Superior temporal gyrus (tissue), 1 donor: ENCODE measurements at regions not wholly inside any gene's neighbourhood (a gene's known extent, or its start where the extent isn't known, plus 50 kb on each side); places are given as distances from the start of the nearest gene placed in this dataset.

Source experiments
- DNase-seq: peaks from one replicate; pipeline ENCODE4 v3.0.0-alpha.2; 2016; ENCODE audit errors: extremely low spot score

GRCh38 chr5:35436400-35437057, 181.1 kb upstream of the SPEF2 start:
- DNase-seq: peak; percentile 16

DNA sequence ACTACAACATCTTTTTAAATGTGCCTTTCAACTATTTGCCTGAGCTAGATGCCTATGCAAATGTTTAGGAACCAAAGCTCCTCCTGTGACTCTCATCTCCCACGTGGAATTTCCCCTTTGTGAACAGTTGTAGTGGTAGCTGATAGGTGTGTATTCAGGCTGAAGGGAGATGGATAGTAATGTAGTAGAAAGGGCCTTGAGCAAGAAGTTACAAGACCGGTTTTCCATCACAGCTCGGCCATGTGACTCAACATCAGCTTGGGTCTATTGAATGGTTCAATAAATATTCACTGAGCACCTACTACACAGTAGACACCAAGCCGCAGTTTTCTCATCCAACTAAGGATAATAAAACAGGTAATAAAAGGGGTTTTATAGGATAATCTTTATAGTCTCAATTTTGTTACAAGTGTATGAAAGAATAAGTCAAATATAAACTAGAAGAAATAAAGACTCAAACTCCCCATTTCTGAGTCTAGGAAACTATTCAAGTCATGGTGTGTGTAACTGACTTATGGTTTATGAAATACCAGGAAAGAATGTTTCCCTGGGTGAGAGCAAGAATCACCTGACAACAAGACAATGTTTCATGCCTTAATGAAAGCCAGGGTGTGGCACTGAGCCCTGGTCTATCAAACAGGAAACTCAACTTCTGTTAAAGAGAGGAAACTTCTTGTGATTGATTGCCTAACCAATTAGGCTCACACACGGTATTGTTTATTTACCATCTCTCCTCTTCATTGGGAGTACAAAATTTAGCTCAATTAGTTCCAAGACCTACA, 187.1 kb upstream of the SPEF2 start:
- DNase-seq: no peak

- DNase-seq: no peak
These were observed 189.9 kb upstream of the PRLR start for GRCh38 chr5:35420200-35420599.

DNA sequence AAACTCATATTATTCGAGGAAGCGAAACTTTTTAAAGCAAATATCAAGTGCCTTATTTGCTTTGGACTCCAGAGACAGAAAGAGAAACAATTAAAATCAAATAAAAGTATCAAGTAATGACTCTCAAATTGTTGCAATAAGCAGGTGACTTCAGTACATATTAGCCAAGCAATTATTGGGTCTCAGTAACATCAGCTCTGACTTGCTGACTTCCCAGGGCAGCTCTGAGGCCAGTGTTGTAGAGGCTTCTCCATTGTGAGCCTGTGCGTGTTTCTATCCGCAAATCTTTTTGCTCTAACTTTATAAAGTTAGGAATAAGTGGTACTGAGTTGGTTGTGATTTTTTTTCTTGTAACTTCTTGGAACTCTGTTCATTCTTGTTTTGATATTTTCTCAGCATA, 186.8 kb upstream of the PRLR start:
- DNase-seq: no peak

- no peak for DNase-seq
These were observed 186.1 kb upstream of the PRLR start for GRCh38 chr5:35416217-35416988.

DNA sequence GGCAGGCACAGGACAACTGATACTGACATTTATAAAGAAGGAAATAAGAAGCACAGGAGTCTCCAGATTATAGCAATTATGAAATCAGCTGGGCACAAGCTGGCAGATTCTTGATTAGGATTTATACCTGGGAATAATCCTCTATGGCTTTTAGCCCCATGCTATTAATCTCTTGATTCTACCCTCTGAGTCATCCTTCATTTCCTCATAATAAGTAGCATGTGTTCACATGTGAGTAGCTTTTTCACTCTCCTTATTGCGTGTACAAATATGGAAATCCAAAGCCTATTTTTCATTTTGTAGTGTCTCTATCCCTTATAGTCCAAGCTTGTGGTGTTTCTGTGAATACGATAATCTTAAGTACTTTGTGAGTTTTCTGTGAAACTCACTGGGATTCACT, 185.0 kb upstream of the PRLR start:
- DNase-seq: no peak

- no peak for DNase-seq
These were observed 179.1 kb upstream of the PRLR start for GRCh38 chr5:35409361-35409760.

DNA sequence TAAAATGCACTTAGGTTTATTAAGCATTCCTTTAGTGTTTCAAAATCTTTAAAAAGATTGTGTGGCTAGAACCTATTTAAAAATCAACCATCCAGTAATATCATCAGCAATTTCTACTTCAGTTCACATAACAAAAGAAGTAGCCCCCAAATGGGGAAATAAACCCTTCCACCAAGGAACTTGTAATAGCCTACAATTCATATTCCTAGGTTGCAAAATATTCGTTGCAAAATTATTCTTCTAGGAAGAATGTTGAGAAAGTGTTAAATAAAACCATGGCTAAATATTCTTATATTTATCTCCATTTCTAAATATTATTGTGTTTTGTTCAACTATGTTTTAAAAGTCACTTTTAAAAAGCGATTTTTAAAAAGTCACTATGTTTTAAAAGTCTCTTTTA, 177.9 kb upstream of the PRLR start:
- no peak for DNase-seq

DNA sequence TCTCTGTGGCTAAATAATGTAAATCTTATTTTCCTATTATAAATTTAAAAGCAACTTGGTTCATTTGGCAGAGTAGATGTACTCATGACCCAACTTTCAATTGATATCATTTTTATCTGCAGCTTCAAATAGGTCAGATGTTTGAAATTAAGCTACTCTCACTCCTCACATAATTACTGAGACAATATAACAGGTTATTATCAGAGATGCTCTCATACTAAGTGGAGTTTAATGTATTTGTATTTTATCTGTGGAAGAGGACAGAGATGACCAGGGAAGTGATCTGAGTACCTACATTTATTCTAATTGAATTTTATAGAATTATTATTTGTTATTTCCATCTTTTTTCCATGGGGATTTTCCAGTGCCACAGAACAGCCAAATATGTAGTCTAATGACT, 177.4 kb upstream of the PRLR start:
- no peak for DNase-seq

GRCh38 chr5:35405938-35406337, 175.7 kb upstream of the PRLR start:
- DNase-seq: no peak

- DNase-seq: no peak
These were observed 174.4 kb upstream of the PRLR start for GRCh38 chr5:35404701-35405100.

- DNase-seq: no peak
These were observed 163.6 kb upstream of the PRLR start for GRCh38 chr5:35393901-35394300.

DNA sequence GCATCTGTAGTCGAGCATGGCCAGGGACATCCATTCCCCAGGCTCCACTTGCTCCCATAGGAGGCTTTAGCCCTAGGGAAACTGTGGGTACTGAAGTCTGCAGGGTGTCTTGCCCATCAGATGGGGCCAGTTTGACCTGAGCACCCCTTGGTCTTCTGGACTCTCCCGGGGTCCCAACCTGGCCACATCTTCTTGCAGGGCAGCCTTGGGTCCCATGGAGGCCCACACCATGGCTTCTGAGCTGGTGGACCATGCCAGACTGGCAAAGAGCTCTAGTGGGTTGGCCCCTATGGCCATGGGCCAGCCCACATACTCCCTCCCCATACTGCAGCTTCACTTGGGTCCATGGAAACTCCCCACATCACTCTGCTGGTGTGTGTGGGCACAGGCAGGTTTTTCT, 154.4 kb upstream of the PRLR start:
- DNase-seq: no peak

DNA sequence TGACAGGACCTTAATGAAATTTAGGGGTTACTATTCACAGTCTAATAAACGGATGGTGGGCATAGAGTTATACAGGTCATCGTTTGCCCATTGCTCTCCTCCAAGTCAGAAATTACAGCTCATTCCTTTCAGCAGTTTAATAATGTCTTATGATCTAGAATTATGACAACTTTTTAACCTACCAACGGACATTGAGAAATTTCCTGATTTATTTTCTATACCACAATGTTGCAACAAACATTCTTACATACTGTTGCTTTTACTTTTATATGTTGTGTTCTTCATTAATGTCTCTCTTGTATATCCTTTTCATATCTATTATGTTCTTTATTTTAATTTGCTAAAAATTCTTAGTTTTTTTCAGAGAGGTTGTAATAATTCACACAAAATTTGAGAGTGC, 152.8 kb upstream of the PRLR start:
- DNase-seq: no peak

- no peak for DNase-seq
These were observed 147.4 kb upstream of the PRLR start for GRCh38 chr5:35377653-35378052.

GRCh38 chr5:35374584-35374983, 144.3 kb upstream of the PRLR start:
- DNase-seq: no peak

DNA sequence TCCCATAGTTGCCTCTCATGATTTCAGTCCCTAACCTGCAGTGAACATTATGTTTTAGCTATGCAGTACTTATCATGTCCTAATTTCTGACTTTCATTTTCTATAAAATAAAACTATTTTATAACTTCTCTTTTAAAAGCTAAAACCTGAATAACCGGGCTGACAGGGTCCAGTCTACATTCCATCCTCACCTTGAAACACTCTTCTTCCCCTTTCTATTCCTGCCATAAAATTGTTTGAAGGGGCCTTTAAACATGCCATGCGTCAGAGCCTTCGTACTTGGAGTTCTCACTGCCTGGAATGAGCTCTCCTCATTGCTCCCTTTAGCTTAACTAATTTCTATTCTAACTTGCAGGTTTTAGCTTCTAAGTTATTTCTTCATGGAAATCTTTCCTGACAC, 143.0 kb upstream of the PRLR start:
- DNase-seq: no peak

GRCh38 chr5:35372482-35372881, 142.2 kb upstream of the PRLR start:
- DNase-seq: no peak

DNA sequence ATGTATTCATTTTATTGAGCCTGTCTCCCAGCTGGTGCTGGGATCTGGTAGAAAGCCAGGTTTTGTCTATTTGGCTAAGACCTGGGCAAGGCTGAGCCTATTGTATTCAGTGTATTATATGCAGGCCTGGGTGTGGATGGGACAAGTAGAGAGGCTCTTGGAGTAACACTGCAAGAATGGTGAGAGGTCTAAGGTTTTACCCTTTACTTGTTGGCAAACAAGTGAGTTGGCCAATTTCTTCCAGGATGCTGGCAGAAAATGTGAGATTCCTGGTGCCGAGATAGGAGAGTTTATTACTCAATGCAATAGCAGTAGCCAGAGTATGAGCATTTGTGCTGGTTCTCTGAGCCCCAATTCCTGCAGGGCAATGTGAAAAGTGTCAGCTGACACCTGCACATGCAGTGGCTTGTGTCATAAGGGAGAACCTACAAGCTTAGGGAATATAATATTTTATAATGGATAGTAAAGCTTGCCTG, 141.7 kb upstream of the PRLR start:
- DNase-seq: no peak

DNA sequence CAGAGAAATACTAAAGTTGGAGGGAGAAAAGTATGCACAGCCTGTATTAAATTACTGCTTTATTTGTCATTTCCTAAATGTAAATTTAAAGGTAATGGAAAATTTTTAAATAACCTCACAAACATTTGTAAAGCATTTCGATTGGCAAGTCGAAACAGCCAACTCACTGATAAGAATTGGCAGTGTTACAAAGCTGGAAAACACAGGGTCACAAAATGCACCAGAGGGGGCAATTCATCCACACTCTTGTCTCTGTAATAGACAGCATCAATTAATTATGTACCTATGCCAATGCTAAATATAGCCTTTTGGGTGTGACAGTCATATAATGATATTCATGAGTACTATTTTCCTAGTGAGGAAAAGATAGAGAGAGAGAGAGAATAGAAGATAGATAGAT, 140.6 kb upstream of the PRLR start:
- DNase-seq: no peak

DNA sequence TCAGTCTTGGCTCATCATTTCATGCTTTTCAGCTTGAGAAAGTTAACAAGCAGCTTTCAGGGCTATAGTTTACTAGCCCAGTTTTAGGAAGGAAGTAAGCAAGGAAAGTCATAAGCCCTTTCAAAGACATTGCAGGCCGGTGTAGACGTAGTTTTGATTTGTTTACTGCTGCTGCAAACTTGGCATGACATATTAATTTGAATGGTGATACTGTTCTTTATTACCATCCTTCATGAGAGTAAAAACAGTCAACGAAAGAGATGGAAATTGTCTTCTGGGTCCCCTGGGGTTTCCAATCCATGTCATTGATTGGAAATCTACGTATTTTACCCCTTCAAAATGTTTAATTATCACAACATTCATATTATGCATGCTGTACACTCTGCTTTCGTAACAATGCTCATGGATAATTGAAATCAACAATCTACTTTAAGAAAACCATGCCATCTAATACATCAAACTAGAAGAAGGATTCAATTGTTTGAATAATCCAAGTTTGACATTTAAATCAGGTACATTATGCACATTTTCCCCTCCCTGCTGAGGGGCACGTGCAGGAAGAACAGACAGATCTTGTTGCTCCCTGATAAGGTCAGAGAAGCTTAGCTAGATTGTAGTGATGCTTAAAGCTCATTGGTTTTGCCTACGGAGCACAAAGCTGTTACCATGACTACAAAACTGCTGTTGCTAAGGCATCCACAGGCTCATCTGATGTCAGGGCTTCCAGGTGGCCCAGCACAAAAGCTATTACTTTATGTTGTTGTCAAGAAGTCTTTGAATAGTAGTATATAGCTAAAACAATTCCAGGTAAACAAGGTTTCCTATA, 139.9 kb upstream of the PRLR start:
- DNase-seq: peak; percentile 42

- no peak for DNase-seq
These were observed 137.2 kb upstream of the PRLR start for GRCh38 chr5:35367526-35367925.
